ENCODE measurements at regions not wholly inside any gene's neighbourhood (a gene's known extent, or its start where the extent isn't known, plus 50 kb on each side); places are given as distances from the start of the nearest gene placed in this dataset.

DNA sequence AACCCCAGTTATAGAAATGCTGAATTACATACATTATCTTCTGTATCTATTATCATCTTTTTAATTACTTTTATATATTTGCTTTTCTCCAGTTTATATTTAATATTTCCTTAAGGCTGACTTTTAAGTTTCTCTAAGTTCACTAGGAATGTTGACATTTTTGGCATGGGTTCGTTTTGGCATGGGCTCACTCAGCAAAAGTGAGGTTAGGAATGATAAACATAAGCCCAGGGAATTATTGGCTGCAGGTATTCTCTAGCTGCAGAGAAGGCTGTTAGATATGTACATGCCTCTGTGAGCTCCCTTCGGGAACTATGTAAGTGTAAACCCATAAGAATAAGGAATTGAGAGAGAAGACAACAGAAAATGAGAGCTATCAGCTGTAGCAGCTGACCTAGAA lies 63.6 kb upstream of the RAB18 start:
- Histone ChIP-seq H4K8ac (replicated peaks; ENCODE audit: insufficient read length, low read depth, low read length) (no peak overlapping the region), H3K79me2 (ENCODE audit: insufficient read depth, low read length) (no peaks in the 10 kb centered on the region), H2AFZ (ENCODE audit: low read length) (no peak overlapping the region), H3K9me3 (ENCODE audit: control insufficient read depth, low read depth, low read length) (no peaks in the 10 kb centered on the region), H3K4me2 (ENCODE audit: insufficient read depth, insufficient read length, low read length) (no peak overlapping the region), H3K14ac (ENCODE audit: insufficient read depth, low read length) (no peak overlapping the region), H3T11ph (ENCODE audit: low read length) (no peak overlapping the region), H4K20me1 (ENCODE audit: control insufficient read depth, insufficient read depth, insufficient read length) (no peaks in the 10 kb centered on the region), H2BK15ac (ENCODE audit: low read depth, low read length) (no peak overlapping the region), H3K9ac (ENCODE audit: extremely low read depth, insufficient read length, low read length) (no peak overlapping the region), H4K91ac (ENCODE audit: insufficient read length, low read depth, low read length) (no peak overlapping the region), H3K23ac (ENCODE audit: insufficient read length, low read depth, low read length) (no peak overlapping the region), H2BK20ac (ENCODE audit: low read depth, low read length, poor library complexity, severe bottlenecking) (no peak overlapping the region), H2BK12ac (ENCODE audit: insufficient read length, low read depth, low read length) (no peak overlapping the region), H3K18ac (ENCODE audit: insufficient read length, low read depth, low read length) (no peak overlapping the region), H3K4ac (ENCODE audit: low read depth, low read length) (no peak overlapping the region), H3K4me1 (ENCODE audit: insufficient read depth, low read length) (no peaks in the 10 kb centered on the region), H3K56ac (ENCODE audit: insufficient read length, low read depth, low read length) (no peak overlapping the region), H3K23me2 (ENCODE audit: insufficient read length, low read depth, low read length, poor library complexity, severe bottlenecking) (no peaks in the 10 kb centered on the region), H4K5ac (ENCODE audit: insufficient read length, low read depth, low read length) (no peak overlapping the region), H3K79me1 (ENCODE audit: insufficient read depth, low read depth, low read length, poor library complexity, severe bottlenecking) (no peaks in the 10 kb centered on the region), H2AK5ac (ENCODE audit: insufficient read length, low read length) (no peak overlapping the region), H3K27me3 (ENCODE audit: insufficient read depth, low read length) (no peaks in the 10 kb centered on the region), H3K27ac (ENCODE audit: insufficient read length, low read depth, low read length) (no peak overlapping the region), H2BK5ac (ENCODE audit: insufficient read length, low read length) (no peak overlapping the region), H2BK120ac (ENCODE audit: low read depth, low read length, poor library complexity, severe bottlenecking) (no peak overlapping the region)
- TF ChIP-seq, protein P1, sequence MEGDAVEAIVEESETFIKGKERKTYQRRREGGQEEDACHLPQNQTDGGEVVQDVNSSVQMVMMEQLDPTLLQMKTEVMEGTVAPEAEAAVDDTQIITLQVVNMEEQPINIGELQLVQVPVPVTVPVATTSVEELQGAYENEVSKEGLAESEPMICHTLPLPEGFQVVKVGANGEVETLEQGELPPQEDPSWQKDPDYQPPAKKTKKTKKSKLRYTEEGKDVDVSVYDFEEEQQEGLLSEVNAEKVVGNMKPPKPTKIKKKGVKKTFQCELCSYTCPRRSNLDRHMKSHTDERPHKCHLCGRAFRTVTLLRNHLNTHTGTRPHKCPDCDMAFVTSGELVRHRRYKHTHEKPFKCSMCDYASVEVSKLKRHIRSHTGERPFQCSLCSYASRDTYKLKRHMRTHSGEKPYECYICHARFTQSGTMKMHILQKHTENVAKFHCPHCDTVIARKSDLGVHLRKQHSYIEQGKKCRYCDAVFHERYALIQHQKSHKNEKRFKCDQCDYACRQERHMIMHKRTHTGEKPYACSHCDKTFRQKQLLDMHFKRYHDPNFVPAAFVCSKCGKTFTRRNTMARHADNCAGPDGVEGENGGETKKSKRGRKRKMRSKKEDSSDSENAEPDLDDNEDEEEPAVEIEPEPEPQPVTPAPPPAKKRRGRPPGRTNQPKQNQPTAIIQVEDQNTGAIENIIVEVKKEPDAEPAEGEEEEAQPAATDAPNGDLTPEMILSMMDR (conservative IDR thresholded peaks at IDR 0.05): no peak
- no peaks in the 10 kb centered on the region for H3K36me3 Mint-ChIP-seq (ENCODE audit: insufficient read depth in 1 of 3, low read depth in 3 of 3)
- H3K9me3 Mint-ChIP-seq: no peaks in the 10 kb centered on the region; a peak in 1 of 5 replicates
- no peaks in the 10 kb centered on the region for H3K4me1 Mint-ChIP-seq
- DNase-seq: no peak
- H3K4me3 Mint-ChIP-seq: no peak overlapping the region
- H3K27ac Mint-ChIP-seq: no peak overlapping the region
- peaks cover 2% of the 10 kb centered on the region for H3K27me3 Mint-ChIP-seq (ENCODE audit: low read depth)
- no CpG with 5 or more reads among the region's 2 CpGs for WGBS (ENCODE audit: extremely low coverage, insufficient read length, low lambda C conversion rate)
